AG09319 (cell line): ENCODE measurements at regions not wholly inside any gene's neighbourhood (a gene's known extent, or its start where the extent isn't known, plus 50 kb on each side); places are given as distances from the start of the nearest gene placed in this dataset.

Experiments used
- DNase-seq: peaks from one replicate; pipeline ENCODE4 v3.0.0-alpha.2; 2010; ENCODE audit warnings: low read depth; ENCODE audit errors: extremely low read depth
- CTCF ChIP-seq: IDR thresholded peaks from 2 replicates; pipeline ENCODE4 v1.5.1; 2011; ENCODE audit warnings: low read depth, mild to moderate bottlenecking, inconsistent platforms, low read length, moderate library complexity

- DNase-seq = no peak
- no peak for TF ChIP-seq CTCF
Observed at GRCh38 chr10:63899673-63900300, 378.6 kb downstream of the REEP3 start.

- no peak for DNase-seq
- TF ChIP-seq CTCF = peak; percentile 3; the same call in 1 of the 2 replicates
Observed at GRCh38 chr10:63901228-63901627, 380.0 kb downstream of the REEP3 start.

- no peak for DNase-seq
- no peak for TF ChIP-seq CTCF
Observed at GRCh38 chr10:63901881-63902280, 380.7 kb downstream of the REEP3 start.

GRCh38 chr10:63910806-63911205 lies 389.6 kb downstream of the REEP3 start:
- no peak for TF ChIP-seq CTCF
- no peak for DNase-seq

- DNase-seq = no peak
- TF ChIP-seq CTCF = no peak
Observed at GRCh38 chr10:63915240-63915639, 394.0 kb downstream of the REEP3 start.

- TF ChIP-seq CTCF = no peak
- no peak for DNase-seq
Observed at GRCh38 chr10:63917363-63917762, 396.2 kb downstream of the REEP3 start.

GRCh38 chr10:63919575-63920279 lies 398.5 kb downstream of the REEP3 start:
- no peak for DNase-seq

More at GRCh38 chr10:63919575-63920279, 398.5 kb downstream of the REEP3 start:
- no peak for TF ChIP-seq CTCF
